HL-60 (cell line): ENCODE measurements at regions not wholly inside any gene's neighbourhood (a gene's known extent, or its start where the extent isn't known, plus 50 kb on each side); places are given as distances from the start of the nearest gene placed in this dataset.

Experiments used
- DNase-seq, 2 experiments: peaks; one replicate each; pipeline ENCODE4 v3.0.0-alpha.2; 2010 to 2020; ENCODE audit warnings: low read depth in 1 of 2, low spot score in 1 of 2
- H3K27ac ChIP-seq: fragments of 250-450 bp; sonication (Bioruptor Pico); replicated peaks from 2 replicates; pipeline ENCODE4 v1.5.1; 2020; ENCODE audit warnings: mild to moderate bottlenecking, moderate library complexity
- H3K27me3 ChIP-seq: fragments of 250-450 bp; sonication (Bioruptor Pico); 2 replicates; pipeline ENCODE4 v1.5.1; 2021; ENCODE audit warnings: mild to moderate bottlenecking, moderate library complexity; ENCODE audit not compliant: insufficient read depth, poor library complexity, severe bottlenecking
- H3K4me3 ChIP-seq: replicated peaks from 2 replicates; pipeline ENCODE4 v1.5.1; 2011; ENCODE audit warnings: mild to moderate bottlenecking, control low read depth, low read length; ENCODE audit not compliant: insufficient read depth
- CTCF ChIP-seq: IDR thresholded peaks from one replicate; pipeline ENCODE4 v1.5.1; 2011; ENCODE audit warnings: low read length, control low read depth, inconsistent platforms; ENCODE audit not compliant: insufficient read depth
- GABPA ChIP-seq: IDR thresholded peaks from 2 replicates; pipeline ENCODE4 v1.6.1; 2012; ENCODE audit warnings: low read depth
- POLR2AphosphoS5 ChIP-seq: IDR thresholded peaks from 2 replicates; pipeline ENCODE4 v1.6.1; 2012; ENCODE audit warnings: low read depth
- SPI1 ChIP-seq: IDR thresholded peaks from 2 replicates; pipeline ENCODE4 v1.6.1; 2012; ENCODE audit warnings: low read depth, mild to moderate bottlenecking, borderline replicate concordance
- TF ChIP-seq, protein P1 (sequence below): IDR thresholded peaks from 2 replicates; pipeline ENCODE4 v1.6.1; 2012; ENCODE audit warnings: low read depth; ENCODE audit not compliant: insufficient replicate concordance

DNA sequence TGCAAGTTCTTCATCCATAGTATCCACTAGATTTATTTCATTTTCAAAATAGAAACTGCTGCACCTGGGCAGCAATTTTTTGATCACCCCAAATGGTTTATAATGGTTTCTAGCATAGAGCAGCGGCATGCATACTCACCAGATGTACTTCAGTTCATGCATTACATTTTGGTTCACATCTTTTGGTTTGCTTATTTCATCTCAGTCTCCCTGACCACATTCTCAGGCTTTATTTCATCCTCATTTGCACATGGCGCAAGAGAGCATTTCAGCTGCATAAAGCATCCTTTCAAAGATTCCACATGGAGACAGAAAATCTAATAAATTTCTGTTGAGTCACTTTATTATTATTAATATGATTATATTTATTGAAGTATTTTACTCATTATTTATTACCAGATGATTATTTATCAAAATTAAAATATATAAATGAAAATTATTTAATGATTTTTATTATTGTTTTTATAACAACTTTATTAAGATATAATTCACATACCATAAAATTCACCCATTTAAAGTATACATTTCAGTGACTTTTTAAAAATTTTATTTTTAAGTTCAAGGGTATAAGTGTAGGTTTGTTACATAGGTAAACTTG is 284.6 kb downstream of the TXNL1 start:
- Histone ChIP-seq H3K27ac (no peak overlapping the region), H3K27me3 (no peaks in the 10 kb centered on the region), H3K4me3 (no peak overlapping the region)
- DNase-seq: no peak
- no peak for TF ChIP-seq SPI1
- TF ChIP-seq GABPA: no peak
- TF ChIP-seq CTCF: no peak
- TF ChIP-seq, protein P1, sequence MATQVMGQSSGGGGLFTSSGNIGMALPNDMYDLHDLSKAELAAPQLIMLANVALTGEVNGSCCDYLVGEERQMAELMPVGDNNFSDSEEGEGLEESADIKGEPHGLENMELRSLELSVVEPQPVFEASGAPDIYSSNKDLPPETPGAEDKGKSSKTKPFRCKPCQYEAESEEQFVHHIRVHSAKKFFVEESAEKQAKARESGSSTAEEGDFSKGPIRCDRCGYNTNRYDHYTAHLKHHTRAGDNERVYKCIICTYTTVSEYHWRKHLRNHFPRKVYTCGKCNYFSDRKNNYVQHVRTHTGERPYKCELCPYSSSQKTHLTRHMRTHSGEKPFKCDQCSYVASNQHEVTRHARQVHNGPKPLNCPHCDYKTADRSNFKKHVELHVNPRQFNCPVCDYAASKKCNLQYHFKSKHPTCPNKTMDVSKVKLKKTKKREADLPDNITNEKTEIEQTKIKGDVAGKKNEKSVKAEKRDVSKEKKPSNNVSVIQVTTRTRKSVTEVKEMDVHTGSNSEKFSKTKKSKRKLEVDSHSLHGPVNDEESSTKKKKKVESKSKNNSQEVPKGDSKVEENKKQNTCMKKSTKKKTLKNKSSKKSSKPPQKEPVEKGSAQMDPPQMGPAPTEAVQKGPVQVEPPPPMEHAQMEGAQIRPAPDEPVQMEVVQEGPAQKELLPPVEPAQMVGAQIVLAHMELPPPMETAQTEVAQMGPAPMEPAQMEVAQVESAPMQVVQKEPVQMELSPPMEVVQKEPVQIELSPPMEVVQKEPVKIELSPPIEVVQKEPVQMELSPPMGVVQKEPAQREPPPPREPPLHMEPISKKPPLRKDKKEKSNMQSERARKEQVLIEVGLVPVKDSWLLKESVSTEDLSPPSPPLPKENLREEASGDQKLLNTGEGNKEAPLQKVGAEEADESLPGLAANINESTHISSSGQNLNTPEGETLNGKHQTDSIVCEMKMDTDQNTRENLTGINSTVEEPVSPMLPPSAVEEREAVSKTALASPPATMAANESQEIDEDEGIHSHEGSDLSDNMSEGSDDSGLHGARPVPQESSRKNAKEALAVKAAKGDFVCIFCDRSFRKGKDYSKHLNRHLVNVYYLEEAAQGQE: no peak
- no peak for TF ChIP-seq POLR2AphosphoS5

- no peak overlapping the region for H3K4me3 ChIP-seq
- no peaks in the 10 kb centered on the region for H3K27me3 ChIP-seq
- TF ChIP-seq, protein P1: no peak
- TF ChIP-seq GABPA (no peak), POLR2AphosphoS5 (no peak), CTCF (no peak)
- DNase-seq: no peak
- no peak overlapping the region for H3K27ac ChIP-seq
Measured at GRCh38 chr18:56351911-56352500, 286.4 kb downstream of the TXNL1 start.

DNA sequence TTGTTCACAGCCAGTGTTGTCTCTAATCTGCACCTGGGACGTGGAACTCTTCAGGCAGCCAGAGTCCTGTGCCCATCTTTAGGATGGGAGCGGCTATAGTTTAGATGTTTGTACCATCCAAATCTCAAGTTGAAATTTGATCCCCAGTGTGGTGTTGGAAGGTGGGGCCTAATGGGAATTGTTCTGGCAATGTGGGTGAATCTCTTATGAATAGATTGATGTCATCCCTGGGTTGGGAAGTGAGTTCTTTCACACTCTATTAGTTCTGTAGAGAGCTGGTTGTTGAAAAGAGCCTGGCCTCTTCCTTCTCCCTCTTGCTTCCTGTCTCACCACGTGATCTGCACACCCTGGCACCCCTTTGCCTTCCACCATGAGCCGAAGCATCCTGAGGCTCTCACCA is 300.9 kb downstream of the TXNL1 start:
- H3K27ac ChIP-seq: no peak overlapping the region
- DNase-seq: no peak
- TF ChIP-seq GABPA: no peak
- no peak for TF ChIP-seq POLR2AphosphoS5
- H3K27me3 ChIP-seq: no peaks in the 10 kb centered on the region
- no peak overlapping the region for H3K4me3 ChIP-seq

GRCh38 chr18:56333839-56334238 is 304.6 kb downstream of the TXNL1 start:
- TF ChIP-seq POLR2AphosphoS5 (no peak), SPI1 (no peak), GABPA (no peak), CTCF (no peak)
- TF ChIP-seq, protein P1: no peak
- H3K4me3 ChIP-seq: no peak overlapping the region
- H3K27me3 ChIP-seq: no peaks in the 10 kb centered on the region
- H3K27ac ChIP-seq: no peak overlapping the region
- DNase-seq: no peak
